Mucosa of gallbladder (tissue), 1 donor: ENCODE measurements at regions not wholly inside any gene's neighbourhood (a gene's known extent, or its start where the extent isn't known, plus 50 kb on each side); places are given as distances from the start of the nearest gene placed in this dataset.

Source experiments
- DNase-seq: peaks from one replicate; pipeline ENCODE4 v3.0.0-alpha.2; 2020; ENCODE audit warnings: low spot score
- donor health status: DM: no; HTN: no; CAD: no.

- DNase-seq = peak; percentile 28
These were observed 288.3 kb upstream of the CDH18 start for GRCh38 chr5:20276061-20276958.

DNA sequence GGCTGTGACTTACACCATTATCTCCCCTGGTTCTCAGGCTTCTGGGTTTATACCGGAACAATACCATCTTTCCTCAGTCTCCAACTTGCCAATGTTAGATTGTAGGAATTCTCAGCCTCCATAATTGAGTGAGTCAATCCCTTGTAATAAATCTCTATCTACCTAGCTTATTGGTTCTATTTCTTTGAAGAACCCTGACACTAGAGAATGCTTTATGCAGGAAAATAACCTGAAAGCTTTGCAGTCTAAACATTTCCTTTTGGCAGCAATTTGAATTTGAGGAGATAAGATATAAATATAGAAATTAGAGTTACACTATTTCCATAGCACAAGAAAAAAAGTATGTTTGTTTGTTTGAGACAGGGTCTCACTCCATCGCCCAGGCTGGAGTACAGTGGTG is 278.1 kb upstream of the CDH18 start:
- no peak for DNase-seq

- no peak for DNase-seq
These were observed 274.9 kb upstream of the CDH18 start for GRCh38 chr5:20262896-20263295.

- DNase-seq = no peak
These were observed 266.7 kb upstream of the CDH18 start for GRCh38 chr5:20254748-20255147.

DNA sequence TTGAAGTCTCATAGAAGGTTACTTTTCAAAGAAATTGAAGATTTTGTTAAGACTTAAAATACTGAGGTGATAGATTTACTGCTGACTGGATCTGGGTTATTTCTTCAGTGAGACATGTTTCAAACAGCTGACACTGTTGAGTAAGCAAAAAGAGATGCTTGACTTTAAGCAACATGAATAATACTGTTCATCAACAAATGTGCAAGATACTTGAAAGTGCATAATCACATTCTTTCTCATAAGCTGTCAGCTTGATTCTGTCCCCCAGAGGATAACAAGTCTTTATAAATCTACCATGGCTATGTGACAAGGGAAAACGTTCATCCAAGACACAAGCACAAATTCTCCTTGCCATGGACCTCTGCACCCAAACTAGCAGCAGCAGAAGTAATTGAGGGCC is 260.1 kb upstream of the CDH18 start:
- DNase-seq = no peak

GRCh38 chr5:20245432-20245974 is 257.5 kb upstream of the CDH18 start:
- DNase-seq = no peak

- DNase-seq = no peak
These were observed 253.4 kb upstream of the CDH18 start for GRCh38 chr5:20241351-20241750.

- DNase-seq = no peak
These were observed 243.0 kb upstream of the CDH18 start for GRCh38 chr5:20231040-20231439.

DNA sequence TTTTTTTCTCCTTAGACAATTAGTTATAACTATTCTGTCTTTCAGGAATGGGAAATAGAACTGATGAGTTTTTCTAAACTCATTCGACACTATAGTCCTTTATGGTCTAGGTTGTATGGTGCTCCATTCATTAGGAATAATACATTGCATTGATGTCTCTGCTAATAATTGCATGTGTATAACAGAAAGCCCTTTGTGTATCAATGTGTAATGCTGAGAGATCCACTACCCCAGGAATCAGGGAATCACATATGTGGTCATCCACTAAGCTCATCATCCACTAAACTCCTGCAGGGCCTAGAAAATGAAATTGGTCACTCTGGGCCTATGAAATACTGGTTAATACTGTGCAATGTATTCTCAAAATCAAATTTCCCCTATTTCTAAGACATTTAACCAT is 242.0 kb upstream of the CDH18 start:
- DNase-seq = no peak

DNA sequence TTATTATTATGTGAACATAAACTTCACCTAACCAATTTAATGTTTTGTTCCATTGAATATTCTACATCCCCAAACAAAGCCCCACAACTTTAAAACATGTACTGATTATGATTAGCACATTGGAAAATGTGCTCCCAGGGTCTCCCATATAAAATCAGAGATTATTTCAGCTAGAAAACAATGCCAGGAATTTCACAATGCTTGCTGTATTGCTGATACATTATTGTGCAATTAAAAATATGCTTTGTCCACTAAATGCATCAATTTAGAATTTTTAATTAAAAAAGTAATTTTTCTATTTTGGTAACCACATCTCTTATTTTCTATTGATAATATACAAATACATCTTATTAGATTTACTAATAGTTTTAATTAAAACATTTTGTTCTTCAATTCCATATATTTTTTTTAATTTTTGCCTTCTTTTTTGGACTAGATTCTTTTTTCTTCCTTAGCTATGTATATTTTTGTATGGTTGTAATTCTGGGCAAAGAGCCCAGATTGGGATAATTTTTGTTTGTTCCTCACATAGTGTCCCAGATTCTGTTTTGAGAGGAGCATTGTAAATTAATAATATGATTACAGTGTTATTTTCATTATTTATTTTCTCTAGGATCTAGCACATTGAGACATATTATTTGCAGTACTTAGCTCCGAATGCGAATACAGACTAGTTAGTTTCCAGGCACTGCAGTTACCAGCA is 241.5 kb upstream of the CDH18 start:
- DNase-seq = no peak

- no peak for DNase-seq
These were observed 237.0 kb upstream of the CDH18 start for GRCh38 chr5:20224966-20225365.

GRCh38 chr5:20224046-20224445 is 236.0 kb upstream of the CDH18 start:
- no peak for DNase-seq

- DNase-seq = no peak
These were observed 235.5 kb upstream of the CDH18 start for GRCh38 chr5:20223451-20223850.

DNA sequence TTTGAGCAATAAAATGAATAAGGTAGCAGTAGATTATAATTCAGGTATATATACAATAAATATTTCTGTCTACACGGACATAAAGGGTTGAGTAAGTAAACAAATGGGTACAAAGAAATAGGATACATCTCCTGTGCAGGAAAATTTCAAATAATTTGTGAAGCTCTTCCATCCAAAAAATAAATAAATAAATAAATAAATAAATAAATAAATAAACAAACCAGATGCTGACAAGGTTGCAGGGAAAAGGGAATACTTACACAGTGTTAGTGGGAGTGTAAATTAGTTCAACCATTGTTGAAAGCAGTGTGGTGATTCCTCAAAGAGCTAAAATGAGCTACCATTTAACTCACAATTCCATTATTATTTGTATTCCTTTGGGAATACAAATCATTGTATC is 227.3 kb upstream of the CDH18 start:
- no peak for DNase-seq

DNA sequence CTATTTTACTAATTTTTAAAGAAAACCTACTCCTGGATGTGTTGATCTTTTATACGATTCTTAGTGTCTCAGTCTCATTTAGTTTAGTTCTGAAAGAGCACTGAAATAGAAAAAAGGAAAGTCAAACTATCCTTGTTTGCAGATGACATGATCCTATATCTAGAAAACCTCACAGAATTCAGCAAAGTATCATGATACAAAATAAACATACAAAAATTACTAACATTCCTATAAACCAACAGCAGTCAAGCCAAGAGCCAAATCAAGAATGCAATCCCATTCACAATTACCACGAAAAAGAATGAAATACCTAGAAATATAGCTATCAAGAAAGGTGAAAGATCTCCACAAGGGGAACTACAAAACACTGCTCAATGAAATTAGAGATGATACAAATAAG is 225.8 kb upstream of the CDH18 start:
- DNase-seq = no peak

DNA sequence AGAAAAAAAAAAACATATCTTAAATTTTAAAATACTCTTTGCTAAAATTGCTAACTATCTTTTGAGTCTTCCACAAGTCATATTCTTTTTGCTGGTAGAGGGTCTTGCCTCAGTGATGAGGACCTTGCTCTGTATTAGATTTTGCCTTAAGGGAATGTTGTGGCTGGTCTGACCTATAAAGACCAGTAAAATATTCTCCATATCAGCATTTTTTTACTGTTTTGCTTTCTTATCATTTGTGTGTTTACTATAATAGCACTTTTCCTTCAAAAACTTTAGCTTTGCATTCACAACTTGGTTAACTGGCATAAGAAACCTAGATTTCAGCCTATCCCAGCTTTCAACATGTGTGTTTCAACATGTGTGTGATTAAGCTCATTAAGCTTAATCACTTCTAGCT is 224.7 kb upstream of the CDH18 start:
- no peak for DNase-seq

- no peak for DNase-seq
These were observed 178.5 kb upstream of the CDH18 start for GRCh38 chr5:20166456-20166855.

DNA sequence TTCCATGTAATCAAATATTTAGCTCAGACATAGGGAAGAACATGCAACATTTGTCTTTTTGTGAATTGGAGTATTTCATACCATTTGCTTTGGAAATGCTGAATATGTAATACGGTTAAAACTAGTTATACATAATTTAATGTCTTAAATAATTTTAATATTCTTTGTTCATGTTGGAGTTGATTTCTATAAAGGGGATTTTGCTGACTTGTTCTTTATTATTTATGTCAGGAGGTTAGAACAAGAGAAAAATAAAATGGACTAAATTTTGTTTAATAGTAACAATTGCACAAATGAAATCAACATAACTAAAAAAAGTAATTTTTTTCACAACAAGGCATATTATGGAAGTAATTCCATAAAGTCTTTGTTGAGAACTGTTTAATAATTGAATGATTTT is 170.0 kb upstream of the CDH18 start:
- no peak for DNase-seq

GRCh38 chr5:20157089-20157488 is 169.1 kb upstream of the CDH18 start:
- DNase-seq = no peak

- no peak for DNase-seq
These were observed 157.2 kb upstream of the CDH18 start for GRCh38 chr5:20145240-20145639.

DNA sequence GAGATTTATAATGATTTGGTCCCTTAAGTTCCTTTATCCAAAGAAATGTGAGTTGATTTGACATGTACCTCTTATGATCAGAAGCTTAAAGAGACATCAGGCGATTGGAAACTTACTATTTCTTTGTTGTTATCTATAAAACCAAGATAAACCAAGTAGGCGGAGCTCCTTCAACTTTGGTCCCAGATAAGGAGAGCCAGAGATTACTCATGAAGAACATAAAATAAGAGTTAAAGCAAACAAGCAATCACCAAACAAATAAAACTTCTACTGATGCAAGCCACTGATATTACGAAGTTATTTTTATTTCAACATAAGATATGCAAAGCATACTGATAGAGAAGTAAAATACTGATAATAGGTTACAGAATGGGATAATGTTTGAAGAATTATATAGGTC is 141.5 kb upstream of the CDH18 start:
- no peak for DNase-seq

DNA sequence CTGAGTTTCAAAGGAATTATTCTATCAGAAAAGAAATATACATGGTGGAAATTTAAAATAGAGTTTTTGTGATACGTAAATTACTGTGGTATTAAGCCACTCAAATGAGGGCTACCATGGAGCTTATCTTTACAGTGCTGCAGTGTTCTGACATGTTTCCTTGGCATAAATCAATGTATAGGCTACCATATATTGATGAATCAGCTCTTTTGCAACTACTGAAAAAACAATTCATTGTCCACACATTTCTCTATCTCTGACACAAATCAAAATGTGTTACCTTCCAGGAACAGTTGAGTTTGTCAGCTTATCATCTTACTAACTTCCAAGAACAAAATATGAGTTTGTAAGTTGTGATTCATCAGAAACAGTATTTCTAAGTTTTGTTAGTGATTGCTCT is 140.3 kb upstream of the CDH18 start:
- DNase-seq = no peak

- no peak for DNase-seq
These were observed 126.5 kb upstream of the CDH18 start for GRCh38 chr5:20114526-20114925.
